ACC112 (cell line): ENCODE measurements at regions not wholly inside any gene's neighbourhood (a gene's known extent, or its start where the extent isn't known, plus 50 kb on each side); places are given as distances from the start of the nearest gene placed in this dataset.

Experiments used
- H2AFZ ChIP-seq: fragments of 200-600 bp; sonication (generic); one replicate; pipeline ENCODE4 v1.6.0; 2017; ENCODE audit warnings: antibody characterized with exemption, low read length; ENCODE audit not compliant: unreplicated experiment
- H3K27ac ChIP-seq: fragments of 200-600 bp; sonication (generic); 2 replicates; pipeline ENCODE4 v1.5.1; 2014; ENCODE audit warnings: low read depth, mild to moderate bottlenecking, antibody characterized with exemption, low read length, moderate library complexity
- H3K27me3 ChIP-seq: fragments of 200-600 bp; sonication (generic); 2 replicates; pipeline ENCODE4 v1.6.1; 2014; ENCODE audit warnings: mild to moderate bottlenecking, antibody characterized with exemption, low read length, moderate library complexity, mixed read lengths; ENCODE audit not compliant: insufficient read depth
- H3K36me3 ChIP-seq: fragments of 200-600 bp; sonication (generic); 2 replicates; pipeline ENCODE4 v1.6.1; 2016; ENCODE audit warnings: mild to moderate bottlenecking, antibody characterized with exemption, low read length, moderate library complexity, mixed read lengths; ENCODE audit not compliant: insufficient read depth
- H3K4me1 ChIP-seq: fragments of 200-600 bp; sonication (generic); one replicate; pipeline ENCODE4 v1.6.1; 2016; ENCODE audit warnings: low read length, mixed read lengths; ENCODE audit not compliant: insufficient read depth, unreplicated experiment, control insufficient read depth
- H3K4me3 ChIP-seq: fragments of 200-600 bp; sonication (generic); 2 replicates; pipeline ENCODE4 v1.5.1; 2014; ENCODE audit warnings: mild to moderate bottlenecking, low read depth, low read length
- H3K79me2 ChIP-seq: fragments of 200-600 bp; sonication (generic); one replicate; pipeline ENCODE4 v1.6.0; 2016; ENCODE audit warnings: low read length; ENCODE audit not compliant: control insufficient read depth, unreplicated experiment, insufficient read depth

DNA sequence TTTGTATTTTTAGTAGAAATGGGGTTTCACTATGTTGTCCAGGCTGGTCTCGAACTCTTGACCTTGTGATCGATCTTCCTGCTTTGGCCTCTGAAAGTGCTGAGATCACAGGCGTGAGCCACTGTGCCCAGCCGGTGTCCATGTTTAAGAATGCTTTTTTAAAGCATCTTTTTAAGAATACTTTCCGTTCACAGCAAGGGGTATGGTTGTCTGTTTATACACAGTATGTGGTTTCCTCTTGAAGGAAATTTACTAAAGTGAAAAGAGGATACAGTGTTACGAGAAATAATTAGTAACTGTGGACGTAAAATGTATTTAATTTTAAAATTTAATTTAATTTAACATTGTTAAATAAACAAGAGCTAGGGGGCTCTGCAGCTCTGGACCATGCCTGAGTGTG, 73.4 kb downstream of the GSC start:
- Histone ChIP-seq H2AFZ (no peak overlapping the region), H3K36me3 (no peaks in the 10 kb centered on the region), H3K27me3 (peaks cover 20% of the 10 kb centered on the region), H3K4me3 (no peak overlapping the region), H3K4me1 (peaks cover 5% of the 10 kb centered on the region), H3K27ac (no peak overlapping the region), H3K79me2 (no peaks in the 10 kb centered on the region)

DNA sequence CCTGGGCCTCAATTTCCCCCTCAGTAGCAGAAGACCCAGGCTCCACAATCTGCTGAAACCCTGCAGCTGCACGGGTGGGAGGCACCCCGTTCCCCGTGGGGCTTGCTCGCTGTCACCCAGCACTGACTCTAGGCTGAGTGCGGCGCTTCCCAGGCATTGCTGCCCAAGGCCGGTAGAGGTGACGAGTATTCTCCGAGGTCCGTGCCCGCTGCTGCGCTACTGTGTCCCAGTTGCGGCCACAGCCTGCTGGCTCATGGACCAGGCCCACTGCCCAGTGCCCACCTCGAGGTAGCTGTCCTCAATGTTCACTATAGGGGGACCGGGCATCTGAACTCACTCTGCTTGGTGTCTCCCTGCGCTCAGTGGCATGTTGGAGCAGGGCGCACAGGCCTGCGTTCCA, 74.7 kb downstream of the GSC start:
- no peak overlapping the region for H2AFZ ChIP-seq
- no peak overlapping the region for H3K4me3 ChIP-seq
- no peaks in the 10 kb centered on the region for H3K79me2 ChIP-seq
- no peak overlapping the region for H3K27ac ChIP-seq
- peaks cover 19% of the 10 kb centered on the region for H3K27me3 ChIP-seq
- H3K4me1 ChIP-seq, result peaks cover 5% of the 10 kb centered on the region
- H3K36me3 ChIP-seq, result no peaks in the 10 kb centered on the region

DNA sequence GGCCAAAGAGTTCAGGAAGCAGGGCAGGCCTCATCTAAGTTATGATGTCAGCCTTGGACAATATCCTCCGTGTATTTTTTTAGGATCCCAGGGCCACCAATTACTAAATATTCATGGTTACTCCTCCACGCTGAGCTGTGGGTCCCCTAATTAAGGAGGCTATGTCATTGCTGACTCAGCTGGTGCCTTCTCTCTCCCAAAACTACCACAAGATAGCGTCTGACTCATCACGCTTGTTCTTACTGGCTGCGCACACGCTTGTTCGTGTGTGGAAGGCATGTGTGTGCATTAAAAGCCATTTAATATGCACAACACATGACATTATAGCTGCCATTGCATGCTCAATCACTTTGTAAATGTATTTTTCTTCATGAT, 78.3 kb downstream of the GSC start:
- Histone ChIP-seq H3K27ac (no peak overlapping the region), H3K36me3 (no peaks in the 10 kb centered on the region), H3K4me1 (peaks cover 5% of the 10 kb centered on the region), H3K79me2 (no peaks in the 10 kb centered on the region), H3K27me3 (no peaks in the 10 kb centered on the region), H3K4me3 (no peak overlapping the region), H2AFZ (no peak overlapping the region)

- Histone ChIP-seq H3K27ac (no peak overlapping the region), H2AFZ (no peak overlapping the region), H3K79me2 (no peaks in the 10 kb centered on the region), H3K4me1 (peaks cover 5% of the 10 kb centered on the region), H3K27me3 (no peaks in the 10 kb centered on the region), H3K36me3 (no peaks in the 10 kb centered on the region), H3K4me3 (no peak overlapping the region)
These were observed 78.8 kb downstream of the GSC start for GRCh38 chr14:94690896-94691659.

- Histone ChIP-seq H3K36me3 (no peaks in the 10 kb centered on the region), H3K27ac (no peak overlapping the region), H3K27me3 (no peaks in the 10 kb centered on the region), H3K4me3 (no peak overlapping the region), H3K79me2 (no peaks in the 10 kb centered on the region), H3K4me1 (peaks cover 5% of the 10 kb centered on the region), H2AFZ (no peak overlapping the region)
These were observed 78.3 kb downstream of the SERPINA3 start for GRCh38 chr14:94690486-94690885.

GRCh38 chr14:94689985-94690400, 77.8 kb downstream of the SERPINA3 start:
- H3K79me2 ChIP-seq, result no peaks in the 10 kb centered on the region
- no peak overlapping the region for H3K27ac ChIP-seq
- no peaks in the 10 kb centered on the region for H3K27me3 ChIP-seq
- peaks cover 5% of the 10 kb centered on the region for H3K4me1 ChIP-seq
- H3K4me3 ChIP-seq, result peak overlapping the region; percentile 67; the same call in 1 of the 2 replicates
- peak overlapping the region; percentile 27 for H2AFZ ChIP-seq
- no peaks in the 10 kb centered on the region for H3K36me3 ChIP-seq

- H3K36me3 ChIP-seq, result no peaks in the 10 kb centered on the region
- peak overlapping the region; percentile 67 for H3K4me3 ChIP-seq
- H3K27me3 ChIP-seq, result no peaks in the 10 kb centered on the region
- no peak overlapping the region for H3K27ac ChIP-seq
- H3K79me2 ChIP-seq, result no peaks in the 10 kb centered on the region
- H2AFZ ChIP-seq, result peak overlapping the region; percentile 86
- peaks cover 5% of the 10 kb centered on the region for H3K4me1 ChIP-seq
These were observed 77.2 kb downstream of the SERPINA3 start for GRCh38 chr14:94689218-94689984.

DNA sequence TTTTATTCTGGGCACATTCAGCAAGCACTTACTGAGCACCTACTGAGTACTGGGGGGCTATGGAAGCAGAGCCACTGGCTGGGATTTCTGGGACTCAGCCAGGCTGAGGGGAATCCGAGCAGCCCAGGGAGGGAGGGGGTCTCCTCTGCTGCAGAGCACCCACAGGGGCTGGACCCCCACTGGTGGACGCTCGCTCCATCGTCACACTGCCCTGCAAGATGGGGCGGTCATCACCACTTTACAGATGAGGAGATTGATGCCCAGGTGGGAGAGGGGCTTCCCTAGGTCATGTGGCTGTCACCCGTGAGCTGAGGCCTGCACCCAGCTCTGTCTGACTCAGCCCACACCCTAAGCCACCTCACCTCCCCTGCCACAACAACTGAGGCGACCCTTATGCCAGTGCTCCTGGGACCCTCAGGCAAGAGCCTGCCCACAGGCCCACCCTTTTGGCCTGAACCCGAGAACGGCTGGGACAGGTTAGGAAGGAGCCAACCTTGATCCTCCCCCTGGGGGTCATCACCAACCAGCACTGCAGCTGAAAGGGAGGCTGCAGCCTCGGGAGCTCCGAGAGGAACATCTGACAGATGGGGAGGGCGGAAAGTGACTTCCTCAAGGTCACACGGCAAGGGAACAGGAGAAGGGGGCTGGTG, 74.4 kb downstream of the SERPINA3 start:
- Histone ChIP-seq H3K79me2 (no peaks in the 10 kb centered on the region), H3K27me3 (no peaks in the 10 kb centered on the region), H3K36me3 (no peaks in the 10 kb centered on the region), H3K4me1 (peaks cover 2% of the 10 kb centered on the region), H2AFZ (no peak overlapping the region), H3K27ac (no peak overlapping the region), H3K4me3 (no peak overlapping the region)

DNA sequence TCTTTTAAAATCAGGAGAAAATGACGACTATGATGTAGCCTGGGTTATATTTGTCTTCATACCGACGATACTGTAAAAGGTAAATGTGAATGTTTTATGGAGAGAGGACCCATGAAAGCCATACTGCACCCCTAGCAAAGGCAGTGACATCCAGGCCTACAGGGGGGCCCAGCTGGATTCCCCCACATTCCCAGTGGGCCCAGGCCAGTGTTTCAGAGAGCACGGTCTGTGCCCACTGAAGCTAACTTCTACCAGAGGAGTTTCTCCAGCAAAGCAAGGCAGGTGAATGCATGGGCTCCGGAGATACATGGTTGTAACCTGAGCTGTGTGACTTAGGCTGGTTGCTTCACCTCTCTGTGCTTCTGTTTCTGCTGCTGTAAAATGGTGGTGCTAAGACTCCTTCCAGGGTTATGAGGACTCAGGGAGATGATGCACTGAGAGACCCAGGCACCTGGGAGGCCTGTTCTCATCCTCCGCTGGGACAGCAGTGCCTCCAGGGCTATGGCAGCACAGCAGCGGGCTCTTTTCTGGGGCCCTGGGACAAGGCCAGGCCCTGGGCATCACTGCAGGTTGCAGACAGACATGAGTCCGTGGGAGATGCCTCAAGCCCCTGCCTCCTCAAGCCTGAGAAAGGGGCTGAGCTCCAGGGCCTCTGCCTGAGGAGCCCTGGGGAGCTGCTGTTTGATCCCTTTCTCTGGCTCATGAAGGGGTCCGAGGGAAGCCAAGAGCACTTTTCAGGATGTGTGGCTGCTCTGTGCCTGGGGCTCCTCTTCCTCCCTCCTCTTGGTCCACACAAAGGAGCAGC, 73.7 kb downstream of the SERPINA3 start:
- Histone ChIP-seq H3K27ac (no peak overlapping the region), H2AFZ (no peak overlapping the region), H3K79me2 (no peaks in the 10 kb centered on the region), H3K4me3 (no peak overlapping the region), H3K36me3 (no peaks in the 10 kb centered on the region), H3K4me1 (no peaks in the 10 kb centered on the region), H3K27me3 (no peaks in the 10 kb centered on the region)

DNA sequence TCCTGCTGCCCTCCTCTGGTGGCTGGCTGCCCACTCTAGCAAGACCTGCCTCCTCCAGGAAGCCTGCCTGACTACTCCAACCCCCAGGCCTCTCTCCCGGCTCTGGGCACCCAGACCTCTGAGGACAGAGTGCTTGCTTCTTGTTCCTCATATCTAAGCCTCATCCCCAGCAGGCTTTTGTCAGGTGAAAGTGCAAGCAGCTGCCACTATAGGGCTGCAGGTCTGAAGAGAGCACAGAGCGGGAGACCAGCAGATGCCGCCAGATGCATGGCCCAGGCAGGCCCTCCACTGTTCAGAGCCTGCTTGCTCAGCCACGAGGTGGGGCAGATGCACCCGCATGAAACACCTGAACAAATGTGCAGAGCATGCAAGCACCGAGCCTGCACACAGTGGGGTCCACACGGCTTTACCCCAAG, 73.0 kb downstream of the SERPINA3 start:
- Histone ChIP-seq H3K4me1 (no peaks in the 10 kb centered on the region), H3K4me3 (no peak overlapping the region), H3K79me2 (no peaks in the 10 kb centered on the region), H3K27ac (no peak overlapping the region), H3K27me3 (no peaks in the 10 kb centered on the region), H2AFZ (no peak overlapping the region), H3K36me3 (no peaks in the 10 kb centered on the region)
